Keratinocyte (primary cell): ENCODE measurements at regions not wholly inside any gene's neighbourhood (a gene's known extent, or its start where the extent isn't known, plus 50 kb on each side); places are given as distances from the start of the nearest gene placed in this dataset.

Source experiments
- CTCF ChIP-seq, 3 experiments: IDR thresholded peaks in 1 of 3; conservative IDR thresholded peaks in 1 of 3; optimal IDR thresholded peaks in 1 of 3; 2 replicates in 2 of 3; 3 replicates in 1 of 3; pipeline versions ENCODE3 to v1.5.1; 2011; ENCODE audit warnings: low read length in 3 of 3, mild to moderate bottlenecking in 3 of 3, moderate library complexity in 2 of 3, control low read depth in 1 of 3, inconsistent platforms in 1 of 3; ENCODE audit not compliant: insufficient read depth in 2 of 3; ENCODE audit errors: extremely low read depth in 1 of 3
- EZH2 ChIP-seq: IDR thresholded peaks from one replicate; pipeline ENCODE4 v1.6.1; 2012; ENCODE audit warnings: inconsistent platforms, mild to moderate bottlenecking, low read length, moderate library complexity

DNA sequence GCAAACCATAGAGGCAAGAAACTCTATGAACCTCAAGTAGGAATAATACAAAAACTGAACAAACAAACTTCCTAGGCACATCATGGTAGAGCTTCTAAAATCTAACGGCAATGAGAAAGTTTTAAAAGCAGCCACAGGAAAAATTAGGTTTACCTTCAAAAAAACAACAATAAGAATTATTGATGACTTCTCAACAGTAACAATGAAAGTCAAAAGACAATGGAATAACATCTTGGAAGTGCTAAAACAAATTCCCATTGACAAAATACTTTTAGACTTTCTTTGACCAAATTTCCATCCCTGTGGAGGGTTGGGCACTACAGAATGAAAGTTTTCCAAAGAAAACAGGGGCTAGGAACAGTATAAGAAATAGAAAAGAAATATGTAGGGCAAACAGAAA lies 222.9 kb upstream of the ERCC4 start:
- TF ChIP-seq CTCF (optimal IDR thresholded peaks at IDR 0.05 in 1 of 3, IDR thresholded peaks at IDR 0.05 in 1 of 3, conservative IDR thresholded peaks at IDR 0.05 in 1 of 3; ENCODE audit: extremely low read depth in 1 of 3, insufficient read depth in 2 of 3, low read length in 3 of 3) (no peak), EZH2 (no peak)
